ENCODE measurements at regions not wholly inside any gene's neighbourhood (a gene's known extent, or its start where the extent isn't known, plus 50 kb on each side); places are given as distances from the start of the nearest gene placed in this dataset.

GRCh38 chr14:38004610-38004879 lies 203.2 kb upstream of the SSTR1 start:
- TF ChIP-seq CTCF (tag by site-specific recombination; IDR thresholded peaks at IDR 0.05) (no peak), TSHZ1 (tag by site-specific recombination; IDR thresholded peaks at IDR 0.05; ENCODE audit: borderline replicate concordance) (no peak), YY1 (tag by site-specific recombination; IDR thresholded peaks at IDR 0.05) (no peak), ZNF654 (tag by site-specific recombination; IDR thresholded peaks at IDR 0.05; ENCODE audit: low read depth) (no peak), ZNF449 (tag by site-specific recombination; IDR thresholded peaks at IDR 0.05) (no peak), ZNF514 (tag by site-specific recombination; IDR thresholded peaks at IDR 0.05) (no peak), ZNF692 (tag by site-specific recombination; IDR thresholded peaks at IDR 0.05) (no peak), ZNF10 (tag by site-specific recombination; IDR thresholded peaks at IDR 0.05) (no peak), ZNF704 (tag by site-specific recombination; IDR thresholded peaks at IDR 0.05) (no peak)
